ENCODE measurements at regions not wholly inside any gene's neighbourhood (a gene's known extent, or its start where the extent isn't known, plus 50 kb on each side); places are given as distances from the start of the nearest gene placed in this dataset.

DNA sequence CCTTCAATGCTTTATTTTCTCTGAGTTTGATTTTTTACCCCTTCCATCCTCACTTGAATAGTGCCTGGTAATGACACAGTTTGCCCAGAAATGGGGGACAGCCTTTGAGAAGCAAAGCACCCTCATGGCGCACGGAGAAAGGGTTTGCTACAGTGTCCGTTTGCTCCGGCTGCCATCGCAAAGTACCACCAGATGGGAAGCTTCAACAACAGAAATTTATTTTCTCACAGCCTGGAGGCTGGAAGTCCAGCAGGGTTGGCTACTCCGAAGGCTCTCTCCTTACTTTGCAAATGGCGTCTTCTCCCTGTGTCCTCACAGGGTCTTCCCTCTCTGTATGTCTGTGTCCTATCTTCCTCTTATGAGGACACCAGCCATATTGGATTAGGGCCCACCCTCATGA, 327.7 kb upstream of the KAZN start:
- TF ChIP-seq FOXK1 (CRISPR knock-in tag; IDR thresholded peaks at IDR 0.05) (no peak), JUN (CRISPR knock-in tag; IDR thresholded peaks at IDR 0.05) (no peak), CTCF (IDR thresholded peaks at IDR 0.05) (no peak), FOXJ3 (CRISPR knock-in tag; IDR thresholded peaks at IDR 0.05; ENCODE audit: borderline replicate concordance) (no peak), PRDM15 (CRISPR knock-in tag; IDR thresholded peaks at IDR 0.05) (no peak), ZNF263 (CRISPR knock-in tag; IDR thresholded peaks at IDR 0.05; ENCODE audit: low read depth) (no peak), MXD4 (CRISPR knock-in tag; IDR thresholded peaks at IDR 0.05; ENCODE audit: borderline replicate concordance) (no peak)
- TF ChIP-seq, protein P1, sequence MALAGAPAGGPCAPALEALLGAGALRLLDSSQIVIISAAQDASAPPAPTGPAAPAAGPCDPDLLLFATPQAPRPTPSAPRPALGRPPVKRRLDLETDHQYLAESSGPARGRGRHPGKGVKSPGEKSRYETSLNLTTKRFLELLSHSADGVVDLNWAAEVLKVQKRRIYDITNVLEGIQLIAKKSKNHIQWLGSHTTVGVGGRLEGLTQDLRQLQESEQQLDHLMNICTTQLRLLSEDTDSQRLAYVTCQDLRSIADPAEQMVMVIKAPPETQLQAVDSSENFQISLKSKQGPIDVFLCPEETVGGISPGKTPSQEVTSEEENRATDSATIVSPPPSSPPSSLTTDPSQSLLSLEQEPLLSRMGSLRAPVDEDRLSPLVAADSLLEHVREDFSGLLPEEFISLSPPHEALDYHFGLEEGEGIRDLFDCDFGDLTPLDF (CRISPR knock-in tag; IDR thresholded peaks at IDR 0.05) = no peak
- TF ChIP-seq, protein P2, sequence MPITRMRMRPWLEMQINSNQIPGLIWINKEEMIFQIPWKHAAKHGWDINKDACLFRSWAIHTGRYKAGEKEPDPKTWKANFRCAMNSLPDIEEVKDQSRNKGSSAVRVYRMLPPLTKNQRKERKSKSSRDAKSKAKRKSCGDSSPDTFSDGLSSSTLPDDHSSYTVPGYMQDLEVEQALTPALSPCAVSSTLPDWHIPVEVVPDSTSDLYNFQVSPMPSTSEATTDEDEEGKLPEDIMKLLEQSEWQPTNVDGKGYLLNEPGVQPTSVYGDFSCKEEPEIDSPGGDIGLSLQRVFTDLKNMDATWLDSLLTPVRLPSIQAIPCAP (CRISPR knock-in tag; IDR thresholded peaks at IDR 0.05) = no peak
- TF ChIP-seq, protein P3, sequence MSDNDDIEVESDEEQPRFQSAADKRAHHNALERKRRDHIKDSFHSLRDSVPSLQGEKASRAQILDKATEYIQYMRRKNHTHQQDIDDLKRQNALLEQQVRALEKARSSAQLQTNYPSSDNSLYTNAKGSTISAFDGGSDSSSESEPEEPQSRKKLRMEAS (CRISPR knock-in tag; IDR thresholded peaks at IDR 0.05) = no peak
- TF ChIP-seq, protein P4, sequence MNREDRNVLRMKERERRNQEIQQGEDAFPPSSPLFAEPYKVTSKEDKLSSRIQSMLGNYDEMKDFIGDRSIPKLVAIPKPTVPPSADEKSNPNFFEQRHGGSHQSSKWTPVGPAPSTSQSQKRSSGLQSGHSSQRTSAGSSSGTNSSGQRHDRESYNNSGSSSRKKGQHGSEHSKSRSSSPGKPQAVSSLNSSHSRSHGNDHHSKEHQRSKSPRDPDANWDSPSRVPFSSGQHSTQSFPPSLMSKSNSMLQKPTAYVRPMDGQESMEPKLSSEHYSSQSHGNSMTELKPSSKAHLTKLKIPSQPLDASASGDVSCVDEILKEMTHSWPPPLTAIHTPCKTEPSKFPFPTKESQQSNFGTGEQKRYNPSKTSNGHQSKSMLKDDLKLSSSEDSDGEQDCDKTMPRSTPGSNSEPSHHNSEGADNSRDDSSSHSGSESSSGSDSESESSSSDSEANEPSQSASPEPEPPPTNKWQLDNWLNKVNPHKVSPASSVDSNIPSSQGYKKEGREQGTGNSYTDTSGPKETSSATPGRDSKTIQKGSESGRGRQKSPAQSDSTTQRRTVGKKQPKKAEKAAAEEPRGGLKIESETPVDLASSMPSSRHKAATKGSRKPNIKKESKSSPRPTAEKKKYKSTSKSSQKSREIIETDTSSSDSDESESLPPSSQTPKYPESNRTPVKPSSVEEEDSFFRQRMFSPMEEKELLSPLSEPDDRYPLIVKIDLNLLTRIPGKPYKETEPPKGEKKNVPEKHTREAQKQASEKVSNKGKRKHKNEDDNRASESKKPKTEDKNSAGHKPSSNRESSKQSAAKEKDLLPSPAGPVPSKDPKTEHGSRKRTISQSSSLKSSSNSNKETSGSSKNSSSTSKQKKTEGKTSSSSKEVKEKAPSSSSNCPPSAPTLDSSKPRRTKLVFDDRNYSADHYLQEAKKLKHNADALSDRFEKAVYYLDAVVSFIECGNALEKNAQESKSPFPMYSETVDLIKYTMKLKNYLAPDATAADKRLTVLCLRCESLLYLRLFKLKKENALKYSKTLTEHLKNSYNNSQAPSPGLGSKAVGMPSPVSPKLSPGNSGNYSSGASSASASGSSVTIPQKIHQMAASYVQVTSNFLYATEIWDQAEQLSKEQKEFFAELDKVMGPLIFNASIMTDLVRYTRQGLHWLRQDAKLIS (CRISPR knock-in tag; IDR thresholded peaks at IDR 0.05; ENCODE audit: borderline replicate concordance) = no peak
- TF ChIP-seq, protein P5, sequence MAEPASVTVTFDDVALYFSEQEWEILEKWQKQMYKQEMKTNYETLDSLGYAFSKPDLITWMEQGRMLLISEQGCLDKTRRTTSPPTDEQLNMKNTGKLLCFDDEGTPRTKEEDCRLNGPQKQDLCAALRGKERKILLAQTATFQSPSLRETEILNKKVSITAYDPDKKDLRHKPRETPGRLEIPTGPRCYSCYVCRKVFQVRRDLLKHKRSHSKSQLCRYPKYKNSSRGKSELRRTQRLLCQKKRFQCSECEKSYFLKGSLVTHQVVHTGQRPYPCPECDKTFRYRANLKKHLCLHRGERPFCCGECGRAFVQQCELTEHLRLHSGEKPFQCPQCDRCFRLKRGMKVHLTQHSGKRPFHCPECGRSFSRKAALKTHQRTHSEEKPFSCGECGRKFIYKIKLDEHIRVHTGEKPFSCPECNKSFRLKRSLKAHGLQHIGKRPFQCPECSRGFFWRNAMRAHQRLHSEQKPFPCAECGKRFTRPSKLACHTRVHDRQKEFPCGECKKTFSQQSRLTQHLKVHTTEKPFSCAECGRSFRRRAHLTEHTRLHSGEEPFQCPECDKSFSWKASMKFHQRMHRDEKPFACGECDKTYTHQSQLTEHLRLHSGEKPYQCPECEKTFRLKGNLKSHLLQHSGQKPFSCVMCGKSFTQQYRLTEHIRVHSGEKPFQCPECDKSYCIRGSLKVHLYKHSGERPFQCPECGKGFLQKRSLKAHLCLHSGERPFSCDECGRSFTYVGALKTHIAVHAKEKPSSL (CRISPR knock-in tag; conservative IDR thresholded peaks at IDR 0.05) = no peak
